ENCODE measurements at regions not wholly inside any gene's neighbourhood (a gene's known extent, or its start where the extent isn't known, plus 50 kb on each side); places are given as distances from the start of the nearest gene placed in this dataset.

- TF ChIP-seq POLR2A (IDR thresholded peaks at IDR 0.05; ENCODE audit: low read depth, low read length) = no peak
- no peak for TF ChIP-seq POLR2AphosphoS5 (IDR thresholded peaks at IDR 0.05; ENCODE audit: low read depth, low read length)
Measured at GRCh38 chr3:72461787-72462186, 386.5 kb downstream of the SHQ1 start.

Measured in GM12891 (cell line).